ENCODE measurements at regions not wholly inside any gene's neighbourhood (a gene's known extent, or its start where the extent isn't known, plus 50 kb on each side); places are given as distances from the start of the nearest gene placed in this dataset.
"Not testable (repeated sequence)": the region's sequence is repeated elsewhere in the genome, so short reads cannot be mapped to it uniquely, and the experiment has no call there.

GRCh38 chr18:35827275-35827902 lies 145.1 kb upstream of the RMP24 start:
- DNase-seq: peak; percentile 93

- DNase-seq: peak; percentile 90
Measured at GRCh38 chr18:35827903-35828275, 144.6 kb upstream of the RMP24 start.

GRCh38 chr18:35828591-35828990 lies 143.9 kb upstream of the RMP24 start:
- no peak for DNase-seq

- DNase-seq: no peak
Measured at GRCh38 chr18:35835366-35835765, 137.1 kb upstream of the RMP24 start.

- DNase-seq: no peak
Measured at GRCh38 chr18:35835833-35836232, 136.6 kb upstream of the RMP24 start.

- no peak for DNase-seq
Measured at GRCh38 chr18:35836932-35837331, 135.5 kb upstream of the RMP24 start.

DNA sequence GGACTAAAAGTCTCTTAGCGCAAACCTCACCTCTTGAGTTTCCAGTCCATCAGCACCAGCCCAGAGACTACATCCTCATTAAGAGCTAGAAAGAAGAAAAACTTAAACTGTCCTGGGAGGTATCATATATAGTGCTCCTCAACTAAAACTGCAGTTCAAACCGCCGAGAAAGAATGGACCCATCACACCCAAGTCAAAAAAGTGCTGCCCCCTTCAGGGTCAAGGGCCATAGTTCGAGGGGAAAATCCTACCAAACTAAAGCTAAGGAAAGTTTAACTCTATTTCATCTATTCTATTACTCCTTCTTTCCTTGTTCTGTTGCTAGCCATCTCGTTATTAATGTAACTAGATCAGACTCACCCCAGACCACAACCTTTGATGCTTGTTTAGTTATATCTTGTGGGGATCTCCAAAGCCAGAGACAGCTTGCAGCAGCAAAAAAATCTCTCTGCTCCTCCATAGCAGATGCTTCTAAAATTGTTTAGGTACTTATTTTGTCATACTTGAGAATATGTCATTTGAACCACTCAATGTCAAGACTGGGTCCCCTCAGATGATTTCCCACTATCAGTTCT lies 134.5 kb upstream of the RMP24 start:
- DNase-seq: no peak

DNA sequence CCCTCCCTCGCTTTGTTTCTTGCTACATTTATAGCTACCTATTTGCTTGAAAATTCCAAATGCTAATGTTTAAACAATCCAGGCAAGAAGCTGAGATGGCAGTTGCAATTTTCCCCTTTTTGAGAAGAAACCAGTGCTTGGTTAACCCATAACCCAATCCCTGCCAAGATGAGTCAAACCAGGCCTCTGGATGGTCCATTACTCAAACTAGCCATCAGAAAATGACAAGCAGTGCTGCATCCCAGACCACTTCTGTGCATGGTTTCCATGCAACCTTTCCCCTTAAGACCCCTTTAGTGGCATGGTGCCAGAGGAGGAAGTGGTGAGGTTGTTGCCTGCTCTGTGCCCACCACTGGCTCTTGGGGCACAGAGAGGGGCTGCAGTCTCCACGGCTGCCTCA lies 131.2 kb upstream of the RMP24 start:
- DNase-seq: no peak

DNA sequence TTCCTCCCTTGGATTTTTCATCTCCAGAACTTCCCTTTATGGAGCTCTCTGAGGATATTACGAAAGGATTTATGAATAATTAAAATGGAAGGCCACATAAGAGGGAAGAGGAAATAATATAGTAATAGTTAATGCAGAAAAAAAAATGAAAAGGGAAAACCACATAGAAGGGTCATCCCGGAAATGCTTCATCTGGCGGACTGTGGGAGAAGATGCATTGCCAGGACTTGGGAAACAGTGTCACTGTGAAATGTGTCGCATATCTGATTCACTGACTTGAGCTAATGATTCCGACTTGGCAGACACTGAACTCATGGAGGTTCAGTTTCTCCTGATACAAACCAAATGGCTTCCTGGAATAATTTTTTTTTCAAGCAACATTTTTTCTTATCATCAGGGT lies 129.9 kb upstream of the RMP24 start:
- no peak for DNase-seq

GRCh38 chr18:35848321-35848720 lies 124.2 kb upstream of the RMP24 start:
- not testable (repeated sequence) for DNase-seq

DNA sequence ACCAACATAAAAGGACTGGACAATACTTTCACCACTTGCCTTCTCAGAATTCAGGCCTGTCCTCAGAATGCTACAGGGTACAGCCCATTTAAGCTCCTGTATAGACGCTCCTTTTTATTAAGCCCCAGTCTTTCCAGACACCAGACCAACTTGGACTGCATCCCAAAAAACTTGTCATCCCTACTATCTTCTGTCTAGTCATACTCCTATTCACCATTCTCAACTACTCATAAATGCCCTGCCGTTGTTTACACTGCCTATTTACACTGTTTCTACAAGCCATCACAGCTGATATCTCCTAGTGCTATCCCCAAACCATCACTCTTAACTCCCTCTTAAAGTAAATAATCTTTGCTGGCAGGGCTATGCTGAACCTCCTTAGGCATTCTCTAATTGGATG lies 123.2 kb upstream of the RMP24 start:
- peak; percentile 73 for DNase-seq

DNA sequence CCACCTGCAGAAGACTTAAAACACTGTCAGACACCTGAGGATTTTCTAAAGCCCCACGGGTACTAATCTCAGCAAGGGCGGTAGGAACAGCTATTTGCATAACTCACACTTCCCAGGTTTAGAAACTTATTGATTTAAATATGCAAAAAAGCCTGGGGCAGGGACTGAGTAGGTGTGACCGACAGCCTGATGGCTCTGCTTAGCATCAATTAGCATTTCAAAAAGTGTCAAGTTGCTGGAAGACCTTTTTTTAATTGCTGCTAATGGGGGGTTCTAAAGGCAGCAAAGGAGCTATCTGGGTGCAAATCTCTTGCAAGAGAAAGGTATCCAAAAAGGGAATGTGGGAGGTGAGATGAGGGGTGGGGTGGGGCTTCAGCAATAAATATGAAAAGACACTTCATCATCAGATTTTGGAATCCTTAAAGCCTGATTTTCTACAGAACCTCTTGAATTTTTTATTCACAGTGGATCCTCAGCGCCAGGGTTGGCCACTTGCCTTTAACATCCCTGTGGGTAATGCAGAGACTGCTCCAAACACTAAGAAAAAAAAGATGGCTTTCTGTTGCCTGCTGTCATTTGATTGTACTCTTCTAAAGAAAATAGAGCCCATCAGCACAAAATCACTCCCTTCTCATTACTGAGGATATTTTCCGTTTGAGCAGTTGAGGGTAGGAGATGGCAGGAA lies 121.1 kb upstream of the RMP24 start:
- no peak for DNase-seq

DNA sequence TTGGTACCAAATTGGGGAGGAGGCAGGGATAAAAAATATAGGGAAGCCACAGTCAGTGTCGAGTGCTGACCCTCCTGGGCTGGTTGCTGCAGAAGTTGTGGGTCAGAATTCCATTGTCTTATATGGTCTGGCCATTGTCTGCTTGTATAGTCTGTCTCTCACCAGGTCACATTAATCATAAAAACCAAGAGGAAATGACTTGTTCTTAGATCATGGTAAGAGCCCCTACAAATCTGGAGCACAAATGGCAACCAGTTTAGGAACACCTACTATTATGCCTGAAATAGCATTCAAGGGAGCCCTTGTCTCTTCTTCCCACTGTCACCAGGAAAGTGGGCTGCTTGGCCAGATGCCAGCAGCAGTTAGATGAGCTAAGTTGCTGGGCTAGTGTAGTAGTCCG lies 119.7 kb upstream of the RMP24 start:
- DNase-seq: no peak

GRCh38 chr18:35854095-35854494 lies 118.4 kb upstream of the RMP24 start:
- no peak for DNase-seq

GRCh38 chr18:35856178-35856577 lies 116.3 kb upstream of the RMP24 start:
- no peak for DNase-seq

DNA sequence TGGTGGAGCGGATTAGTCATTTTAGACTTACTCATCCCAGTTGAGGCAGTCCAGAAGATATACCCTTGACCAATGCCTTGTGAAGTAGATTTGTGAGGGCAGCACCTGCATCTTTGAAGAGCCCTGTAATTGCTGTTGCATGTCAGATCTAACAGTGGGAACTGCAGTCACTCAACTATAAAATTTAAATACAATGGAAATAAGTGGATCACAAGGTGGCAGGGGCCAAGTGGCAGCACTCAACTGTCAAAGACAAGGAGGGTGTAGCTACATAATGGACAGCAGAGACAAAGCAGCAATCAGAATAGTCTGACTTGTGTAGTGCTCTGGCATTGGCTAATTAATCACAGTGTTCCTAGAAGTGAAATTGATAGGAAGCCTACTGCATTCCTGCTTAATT lies 115.8 kb upstream of the RMP24 start:
- DNase-seq: not testable (repeated sequence)

GRCh38 chr18:35857581-35857980 lies 114.9 kb upstream of the RMP24 start:
- DNase-seq: not testable (repeated sequence)

DNA sequence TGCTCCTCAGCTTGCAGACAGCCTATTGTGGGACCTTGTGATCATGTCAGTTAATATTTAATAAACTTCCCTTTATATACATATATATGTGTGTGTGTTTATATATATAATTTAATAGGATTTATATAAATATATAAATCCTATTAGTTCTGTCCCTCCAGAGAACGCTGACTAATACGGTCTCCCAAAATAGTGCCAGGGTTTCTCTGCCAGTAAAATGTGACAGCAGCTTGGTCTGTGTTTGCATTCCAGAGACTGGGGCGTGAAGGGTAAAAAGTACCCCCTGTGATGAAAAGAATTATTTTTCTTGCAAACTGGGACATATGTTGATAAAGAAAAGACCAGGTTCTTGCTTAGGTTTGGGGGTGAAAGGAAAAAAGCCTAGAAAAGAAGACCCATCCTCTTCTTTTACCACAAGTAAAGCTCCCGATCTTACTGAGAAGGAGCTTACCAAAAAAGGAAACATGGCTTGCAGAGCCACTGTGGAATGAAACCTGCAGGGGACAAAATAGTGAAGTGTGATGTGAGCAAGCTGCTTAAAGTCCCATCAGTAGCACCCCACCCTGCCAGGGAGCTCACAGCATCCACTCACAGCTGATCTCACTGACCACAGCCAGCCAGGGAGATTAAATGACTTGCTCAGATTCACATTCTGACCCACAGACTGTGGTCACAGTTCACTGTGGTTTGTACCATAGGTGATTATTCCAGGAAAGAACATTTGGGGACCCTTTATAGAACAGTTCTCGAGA lies 110.9 kb upstream of the RMP24 start:
- no peak for DNase-seq

DNA sequence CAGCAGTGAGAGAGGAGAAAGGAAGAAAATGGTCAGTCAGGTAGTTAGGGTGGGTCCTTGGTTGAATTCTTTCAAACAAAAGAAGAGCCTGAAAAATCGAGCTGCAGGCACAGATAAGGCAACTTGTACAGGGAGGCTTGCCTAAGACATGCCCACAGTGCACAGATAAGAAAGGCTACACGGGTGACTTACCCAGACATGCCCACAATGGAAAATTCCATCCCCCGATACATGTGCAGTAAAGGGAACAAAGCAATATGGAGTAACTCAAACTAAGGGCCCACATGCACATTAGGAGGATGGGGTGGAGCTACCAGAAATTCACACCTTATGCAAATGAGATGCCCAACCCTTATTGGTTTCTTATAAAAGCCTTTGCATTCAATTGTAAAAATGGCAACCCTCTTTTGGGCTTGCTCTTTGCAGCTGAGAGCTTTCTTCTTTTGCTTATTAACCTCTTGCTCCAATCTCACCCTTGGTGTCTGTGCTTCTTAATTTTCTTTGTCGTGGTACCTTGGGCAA lies 110.3 kb upstream of the RMP24 start:
- no peak for DNase-seq

GRCh38 chr18:35864916-35865315 lies 107.6 kb upstream of the RMP24 start:
- no peak for DNase-seq

- no peak for DNase-seq
Measured at GRCh38 chr18:35868915-35869314, 103.6 kb upstream of the RMP24 start.

- DNase-seq: no peak
Measured at GRCh38 chr18:35871337-35871736, 101.1 kb upstream of the RMP24 start.

DNA sequence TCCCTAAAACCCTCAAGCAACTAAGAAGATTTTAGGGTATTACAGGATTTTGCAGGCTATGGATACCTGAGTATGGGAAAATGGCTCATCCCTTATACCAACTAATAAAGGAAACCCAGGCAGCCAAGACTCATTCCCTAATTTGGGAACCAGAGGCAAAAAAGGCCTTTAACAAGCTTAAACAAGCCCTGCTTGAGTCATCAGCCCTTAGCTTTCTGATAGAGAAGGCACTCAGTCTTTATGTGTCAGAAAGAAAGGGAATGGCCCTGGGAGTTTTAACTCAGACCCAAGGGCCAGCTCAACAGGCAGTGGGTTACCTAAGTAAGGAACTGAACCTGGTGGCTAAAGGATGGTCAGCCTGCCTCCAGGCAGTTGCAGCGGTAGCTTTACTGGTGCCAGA lies 96.9 kb upstream of the RMP24 start:
- DNase-seq: no peak

DNA sequence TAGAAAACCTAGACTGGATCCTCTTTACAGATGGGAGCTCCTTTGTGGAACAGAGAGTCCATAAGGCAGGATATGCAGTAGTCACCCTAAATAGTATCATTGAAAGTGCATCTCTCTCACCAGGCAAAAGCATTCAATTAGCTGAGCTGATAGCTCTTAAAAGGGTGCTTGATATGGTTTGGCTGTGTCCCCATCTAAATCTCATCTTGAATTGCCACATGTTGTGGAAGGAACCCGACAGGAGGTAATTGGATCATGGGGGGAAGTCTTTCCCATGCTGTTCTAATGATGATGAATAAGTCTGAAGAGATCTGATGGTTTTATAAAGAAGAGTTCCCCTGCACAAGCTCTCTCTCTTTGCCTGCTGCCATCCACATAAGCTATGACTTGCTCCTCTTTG lies 96.2 kb upstream of the RMP24 start:
- DNase-seq: no peak
